Activated CD8-positive, alpha-beta memory T cell treated with anti-CD3 and anti-CD28 coated beads for 48 hours (primary cell): ENCODE measurements at regions not wholly inside any gene's neighbourhood (a gene's known extent, or its start where the extent isn't known, plus 50 kb on each side); places are given as distances from the start of the nearest gene placed in this dataset.

Source experiments
- DNase-seq, 3 experiments: peaks; one replicate each; pipeline ENCODE4 v3.0.0-alpha.2; 2020; ENCODE audit warnings: low read depth in 2 of 3, low spot score in 2 of 3

DNA sequence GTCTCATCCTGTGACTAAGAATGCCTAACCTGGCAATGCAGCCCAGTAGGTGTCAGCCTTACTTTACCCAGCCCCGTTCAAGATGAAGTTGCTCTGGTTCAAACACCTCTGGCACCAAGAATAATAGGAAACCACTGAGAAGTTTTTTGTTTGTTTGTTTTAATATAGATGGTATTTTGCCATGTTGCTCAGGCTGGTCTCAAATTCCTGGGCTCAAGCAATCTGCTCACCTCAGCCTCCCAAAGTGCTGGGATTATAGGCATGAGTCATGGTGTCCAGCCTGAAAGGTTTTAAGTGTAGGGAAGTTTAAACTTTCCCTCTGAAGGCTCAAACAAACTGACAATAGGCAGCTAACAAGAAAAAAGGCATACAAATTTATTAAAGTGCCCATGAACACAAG, 51.2 kb upstream of the ABCC4 start:
- no peak for DNase-seq

DNA sequence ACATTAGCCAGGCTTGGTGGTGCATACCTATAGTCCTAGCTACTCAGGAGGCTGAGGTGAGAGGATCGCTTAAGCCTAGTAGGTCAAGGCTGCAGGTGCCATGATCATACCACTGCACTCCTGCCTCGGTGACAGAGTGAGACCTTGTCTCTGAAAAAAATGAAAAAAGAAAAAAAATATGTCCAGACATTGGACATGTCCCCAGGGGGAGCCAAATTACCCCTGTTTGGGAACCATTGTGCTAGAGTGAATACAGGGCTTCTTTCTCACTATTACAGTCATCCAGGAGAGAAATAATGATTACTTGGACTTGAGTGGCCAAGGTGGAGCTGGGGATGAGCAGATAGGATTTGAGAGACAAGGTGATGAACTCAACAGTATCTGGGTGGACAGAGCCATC, 52.9 kb upstream of the ABCC4 start:
- DNase-seq = no peak

DNA sequence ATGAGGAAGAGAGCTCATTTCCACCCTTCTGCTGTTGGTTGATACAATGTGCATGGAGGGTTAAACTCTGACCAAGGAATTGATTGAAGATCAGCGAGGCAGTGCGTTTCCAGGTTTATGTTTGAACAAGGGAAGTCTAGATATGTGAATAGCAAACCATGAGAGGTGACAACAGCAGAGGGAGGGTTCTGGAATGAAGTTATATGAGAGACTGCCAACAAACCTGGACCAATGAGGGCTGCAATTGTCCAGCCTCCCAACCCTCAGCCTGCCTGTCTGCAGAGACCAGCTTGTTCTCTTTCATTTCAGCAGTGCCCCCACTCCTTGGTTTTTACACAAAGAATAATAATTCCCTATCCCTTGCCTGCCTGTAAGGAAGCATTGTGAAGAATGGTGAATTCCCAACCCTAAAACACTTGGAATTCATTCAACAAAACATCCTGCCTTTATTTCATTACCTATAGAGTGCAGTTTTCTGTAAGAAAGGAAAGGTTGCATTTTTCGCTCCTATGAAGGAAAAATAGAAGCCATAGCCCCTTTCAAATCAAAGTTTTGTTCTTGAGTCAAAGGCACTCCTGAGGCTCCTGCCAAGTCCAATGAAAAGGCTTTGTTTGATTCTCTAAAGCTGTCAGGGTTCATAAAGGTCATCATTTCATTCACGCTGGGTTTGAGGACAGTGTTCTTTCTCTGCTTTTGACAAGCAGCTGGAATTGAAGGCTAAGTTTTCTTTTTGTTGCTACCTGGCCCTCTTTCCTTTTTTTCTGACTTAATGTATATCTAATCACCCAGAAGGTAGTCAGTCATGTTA, 53.6 kb upstream of the ABCC4 start:
- no peak for DNase-seq

DNA sequence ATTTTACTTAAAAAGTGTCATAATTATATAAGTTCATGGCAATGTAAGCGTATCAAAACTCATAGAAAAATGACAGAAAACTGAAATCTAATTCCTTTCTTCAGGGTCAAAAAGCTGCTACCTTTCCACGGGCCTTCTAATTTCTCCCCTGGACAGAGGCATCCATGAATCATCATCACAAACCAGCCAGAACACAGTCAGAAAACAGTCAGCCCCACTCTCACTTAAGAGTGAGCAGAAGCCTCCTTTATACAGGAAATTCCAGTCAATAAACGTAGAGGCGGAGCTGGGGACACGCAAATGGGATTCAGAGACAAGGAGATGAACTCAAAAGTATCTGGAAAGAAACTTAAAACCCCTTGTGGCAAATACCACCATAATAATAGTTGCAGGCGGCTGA, 54.2 kb upstream of the ABCC4 start:
- DNase-seq = no peak

DNA sequence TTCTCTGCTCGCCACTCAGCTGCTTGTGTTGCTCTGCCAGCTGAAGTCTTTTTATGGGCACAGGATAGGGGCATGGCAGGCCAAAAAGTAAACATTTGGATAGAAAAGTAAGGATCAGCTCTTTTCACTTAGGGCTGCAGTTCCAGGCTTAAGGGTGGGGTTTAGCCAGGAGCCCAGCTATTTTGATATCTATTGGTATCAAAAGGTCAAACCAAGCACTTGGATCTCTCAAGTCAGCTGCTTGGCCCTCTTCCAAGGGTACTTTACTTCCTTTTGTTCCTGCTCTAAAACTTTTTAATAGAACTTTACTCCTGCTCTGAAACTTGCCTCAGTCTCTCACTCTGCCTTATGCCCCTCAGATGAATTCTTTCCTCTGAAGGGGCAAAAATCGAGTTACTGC, 55.7 kb upstream of the ABCC4 start:
- DNase-seq = no peak

DNA sequence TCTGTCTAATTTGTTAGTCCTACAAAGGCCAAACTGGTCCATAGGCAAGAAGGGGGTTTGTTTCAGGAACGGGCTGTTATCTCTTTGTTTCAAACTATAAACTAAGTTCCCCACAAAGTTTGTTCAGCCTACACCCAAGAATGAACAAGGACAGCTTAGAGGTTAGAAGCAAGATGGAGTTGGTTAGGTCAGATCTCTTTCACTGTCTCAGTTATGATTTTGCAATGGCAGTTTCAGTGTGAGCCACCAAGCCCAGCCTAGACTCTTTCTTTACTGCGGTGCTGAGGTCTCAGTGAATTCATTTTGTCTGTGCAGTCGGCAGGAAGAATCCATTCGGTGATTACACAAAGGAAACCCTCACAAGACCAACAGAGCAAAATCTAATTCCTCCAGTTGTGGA, 56.6 kb upstream of the ABCC4 start:
- no peak for DNase-seq

DNA sequence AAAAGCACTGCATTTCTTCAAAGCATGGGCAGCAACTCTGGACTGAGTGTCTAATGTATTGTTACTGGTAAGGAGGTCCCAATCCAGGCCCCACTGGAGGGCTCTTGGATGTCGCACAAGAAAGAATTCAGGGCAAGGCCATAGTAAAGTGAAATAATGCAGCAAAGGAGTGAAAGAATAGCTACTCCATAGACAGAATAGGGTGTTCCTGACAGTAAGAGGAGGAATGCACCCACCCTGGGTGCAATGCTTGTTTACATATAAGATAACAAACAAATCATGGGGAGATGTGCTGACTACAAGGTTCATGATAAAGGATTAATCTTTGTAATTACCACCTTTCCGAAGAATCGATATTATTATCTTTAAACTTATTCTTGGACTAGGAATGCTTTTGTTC, 58.8 kb upstream of the ABCC4 start:
- DNase-seq = no peak

DNA sequence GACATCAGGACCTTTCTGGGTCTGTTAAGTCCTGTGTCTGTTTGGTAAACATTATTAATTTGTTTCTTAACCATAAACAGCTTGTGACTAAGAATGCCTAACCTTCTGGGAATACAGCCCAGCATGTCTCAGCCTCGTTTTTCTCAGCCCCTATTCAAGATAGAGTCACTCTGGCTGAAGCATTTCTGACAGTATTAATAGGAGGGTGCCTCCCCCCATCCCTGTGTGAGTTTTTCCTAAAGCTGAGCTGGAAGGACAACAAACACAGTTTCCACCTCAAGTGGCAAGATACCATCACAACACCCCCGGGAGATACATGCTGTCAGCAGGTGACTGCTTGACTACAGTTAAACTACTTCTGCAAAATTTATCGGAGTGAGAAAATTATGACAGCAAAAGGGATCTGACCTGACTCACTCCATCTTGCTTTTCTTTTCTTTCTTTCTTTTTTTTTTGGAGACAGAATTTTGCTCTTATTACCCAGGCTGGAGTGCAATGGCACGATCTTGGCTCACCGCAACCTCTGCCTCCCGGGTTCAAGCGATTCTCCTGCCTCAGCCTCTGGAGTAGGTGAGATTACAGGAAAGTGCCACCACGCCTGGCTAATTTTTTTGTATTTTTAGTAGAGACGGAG, 59.3 kb upstream of the ABCC4 start:
- no peak for DNase-seq

DNA sequence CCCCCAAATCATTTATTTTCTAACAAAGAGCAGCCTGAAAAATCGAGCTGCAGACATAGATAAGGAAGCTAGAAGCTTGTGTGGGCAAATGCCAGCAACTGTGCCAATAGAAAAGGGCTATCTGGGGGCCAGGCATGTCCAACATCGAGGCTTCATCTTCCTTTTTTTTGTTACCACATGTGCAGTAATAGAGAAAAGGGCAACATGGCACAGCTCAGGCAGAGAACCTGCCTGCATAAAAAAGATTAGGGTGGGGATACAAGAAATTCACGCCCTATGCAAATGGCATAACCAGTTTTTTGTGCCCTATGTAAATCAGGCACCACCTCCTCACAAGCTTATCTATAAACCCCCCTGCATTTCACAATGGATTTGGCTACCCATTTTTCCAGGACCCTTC, 60.4 kb upstream of the ABCC4 start:
- no peak for DNase-seq

DNA sequence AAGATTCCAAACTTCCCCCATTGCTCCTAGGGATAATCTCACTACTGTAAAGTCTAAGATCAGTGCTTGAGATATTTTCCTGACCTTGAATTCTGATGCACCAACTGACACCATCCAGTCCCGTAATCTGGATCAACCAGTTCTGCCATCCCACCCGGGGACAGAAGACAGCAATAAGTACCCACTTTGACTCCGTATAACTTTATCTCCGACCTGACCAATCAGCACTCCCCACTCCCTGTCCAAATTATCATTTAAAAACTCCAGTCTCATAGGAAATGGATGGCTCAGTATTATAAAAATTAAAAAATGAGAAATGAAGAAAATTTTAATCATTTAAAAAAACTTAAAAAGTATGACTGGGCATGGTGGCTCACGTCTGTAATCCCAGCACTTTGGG, 61.4 kb upstream of the ABCC4 start:
- no peak for DNase-seq

DNA sequence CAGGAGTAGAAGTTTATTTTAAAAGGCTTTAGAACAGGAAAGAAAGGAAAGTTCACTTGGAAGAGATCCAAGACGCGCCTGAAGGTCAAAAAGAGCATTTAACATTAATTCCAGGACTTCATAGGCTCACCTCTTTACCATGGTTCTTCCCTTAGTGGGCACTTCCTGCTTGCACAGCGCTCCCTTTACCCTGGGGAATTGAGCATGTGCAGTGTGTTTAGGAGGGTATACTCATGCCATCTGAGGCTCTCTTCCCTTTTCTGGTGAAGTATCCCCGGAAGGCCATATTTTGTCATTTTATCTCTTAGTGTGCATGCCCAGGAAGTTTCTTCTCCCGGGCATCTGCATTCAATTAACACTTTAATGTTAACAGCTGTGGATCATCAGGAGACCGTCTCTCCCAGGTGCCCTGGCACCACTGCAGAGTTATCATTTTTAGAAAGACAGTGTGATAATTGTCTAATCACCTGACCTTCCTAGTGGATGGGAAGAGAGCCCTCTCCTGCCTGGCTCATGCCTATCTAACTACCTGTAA, 66.1 kb upstream of the ABCC4 start:
- no peak for DNase-seq

DNA sequence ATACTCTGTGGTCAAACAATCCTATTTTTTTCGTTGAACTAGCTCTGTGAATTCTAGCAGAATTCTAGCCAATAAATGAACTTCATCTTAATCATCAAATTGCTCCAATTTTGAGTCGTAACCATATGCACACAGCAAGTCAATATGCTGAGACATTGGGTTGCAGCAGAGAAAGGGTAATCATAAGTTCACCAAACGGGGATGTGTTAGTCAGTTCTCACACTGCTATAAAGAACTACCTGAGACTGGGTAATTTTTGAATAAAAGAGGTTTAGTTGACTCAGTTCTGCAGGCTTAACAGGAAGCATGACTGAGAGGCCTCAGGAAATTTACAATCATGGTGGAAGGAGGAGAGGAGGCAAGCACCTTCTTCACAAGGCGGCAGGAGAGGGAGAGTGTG, 67.7 kb upstream of the ABCC4 start:
- DNase-seq = no peak

DNA sequence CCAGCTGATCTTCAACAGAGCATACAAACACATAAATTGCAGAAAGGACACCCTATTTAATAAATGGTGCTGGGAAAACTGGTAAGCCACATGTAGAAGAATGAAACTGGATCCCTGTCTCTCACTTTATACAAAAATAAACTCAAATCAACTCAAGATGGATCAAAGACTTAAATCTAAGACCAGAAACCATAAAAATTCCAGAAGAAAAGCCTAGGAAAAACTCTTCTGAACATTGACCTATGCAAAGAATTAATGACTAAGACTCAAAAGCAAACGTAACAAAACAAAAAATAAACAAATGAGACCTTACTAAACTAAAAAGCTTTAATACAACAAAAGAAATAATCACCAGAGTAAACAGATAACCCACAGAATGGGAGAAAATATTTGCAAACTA, 74.5 kb upstream of the ABCC4 start:
- DNase-seq = no peak

DNA sequence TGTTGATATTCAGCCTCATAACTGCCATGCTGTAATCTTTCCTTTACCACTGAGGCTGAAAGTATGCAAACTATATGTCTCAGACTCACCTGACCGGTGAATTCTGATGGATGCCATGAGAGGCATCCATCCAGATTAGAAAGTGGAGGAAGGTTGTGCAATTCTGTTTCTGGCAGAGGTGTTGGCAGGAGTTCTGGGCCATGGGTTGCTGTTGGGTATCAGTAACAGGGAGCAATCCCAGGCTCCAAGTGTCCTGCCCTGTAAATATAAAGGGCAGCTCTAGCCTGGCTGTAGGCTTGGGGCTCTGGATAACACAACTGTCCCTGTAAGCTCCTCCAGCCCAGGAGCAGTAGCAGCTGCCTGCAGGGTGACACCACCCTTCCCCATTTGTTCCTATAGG, 77.4 kb upstream of the ABCC4 start:
- no peak for DNase-seq

DNA sequence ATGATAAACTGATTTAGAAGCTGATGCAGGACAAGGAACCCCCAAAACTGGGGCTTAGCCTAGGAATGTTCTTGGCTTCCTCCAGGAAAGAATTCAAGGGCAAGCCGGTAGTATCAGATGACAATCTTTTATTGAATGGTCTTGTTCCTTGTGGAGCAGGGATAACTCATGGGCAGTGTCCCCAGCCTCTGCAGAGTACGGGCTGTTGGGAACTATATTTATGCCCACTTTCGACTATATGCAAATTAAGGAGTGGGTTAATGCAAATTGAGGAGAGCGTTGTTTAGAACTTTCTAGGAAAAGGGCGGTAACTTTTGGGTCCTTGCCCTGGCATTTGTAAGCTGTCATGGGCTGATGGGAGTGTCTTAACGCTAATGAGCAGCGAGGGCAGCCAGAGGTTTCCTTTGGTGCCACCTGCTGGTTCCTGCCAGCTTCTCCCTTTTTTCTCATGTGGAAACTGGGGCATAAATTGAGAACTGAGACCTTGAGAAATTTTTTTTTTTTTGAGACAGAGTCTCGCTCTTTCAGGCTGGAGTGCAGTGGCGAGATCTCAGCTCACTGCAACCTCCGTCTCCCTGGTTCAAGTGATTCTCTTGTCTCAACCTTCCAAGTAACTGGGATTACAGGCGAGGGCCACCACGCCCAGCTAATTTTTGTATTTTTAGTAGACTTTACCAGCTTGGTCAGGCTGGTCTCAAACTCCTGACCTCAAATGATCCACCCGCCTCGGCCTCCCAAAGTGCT, 79.4 kb upstream of the ABCC4 start:
- DNase-seq = peak; percentile 7 to 34 (median 23)

DNA sequence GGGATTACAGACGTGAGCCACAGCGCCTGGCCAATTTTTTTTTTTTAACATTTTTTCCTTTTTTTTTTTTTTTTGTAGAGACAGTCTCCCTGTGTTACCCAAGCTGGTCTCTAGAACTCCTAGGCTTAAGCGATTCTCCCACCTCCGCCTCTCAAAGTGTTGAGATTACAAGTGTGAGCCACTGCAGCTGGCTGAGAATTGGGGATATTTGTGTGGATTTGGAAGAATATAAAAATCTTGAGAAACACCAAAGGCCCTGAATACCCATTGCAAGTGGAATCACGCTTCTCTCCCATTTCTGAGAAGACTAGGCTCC, 79.9 kb upstream of the ABCC4 start:
- DNase-seq = no peak

DNA sequence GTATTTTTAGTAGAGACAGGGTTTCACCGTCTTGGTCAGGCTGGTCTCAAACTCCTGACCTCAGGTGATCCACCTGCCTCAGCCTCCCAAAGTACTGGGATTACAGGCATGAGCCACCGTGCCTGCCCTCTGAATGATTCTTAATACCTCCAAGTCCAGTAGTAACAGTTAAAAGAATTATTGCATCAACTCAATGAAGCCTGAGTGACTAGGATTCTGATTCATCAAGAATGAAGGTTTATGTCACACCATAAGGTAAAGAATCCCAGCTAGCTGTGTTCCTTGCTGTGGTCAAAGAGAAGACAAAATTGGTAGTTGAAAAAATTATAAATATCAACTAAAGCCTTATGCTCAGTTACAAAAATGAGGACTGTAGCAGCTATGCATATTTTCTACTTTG, 81.2 kb upstream of the ABCC4 start:
- DNase-seq = no peak

DNA sequence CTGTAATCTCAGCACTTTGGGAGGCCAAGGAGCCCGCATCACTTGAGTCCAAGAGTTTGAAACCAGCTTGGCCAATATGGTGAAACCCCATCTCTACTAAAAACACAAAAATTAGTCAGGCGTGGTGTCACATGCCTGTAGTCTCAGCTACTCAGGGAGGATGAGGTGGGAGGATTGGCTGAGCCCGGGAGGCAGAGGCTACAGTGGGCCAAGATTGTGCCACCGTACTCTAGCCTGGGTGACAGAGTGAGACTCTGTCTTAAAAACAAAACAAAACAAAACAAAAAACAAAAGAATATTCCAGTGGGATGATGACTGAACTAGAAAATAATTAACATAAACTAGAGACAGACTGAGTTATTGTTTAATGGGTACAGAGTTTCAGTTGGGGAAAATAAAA, 81.7 kb upstream of the ABCC4 start:
- DNase-seq = no peak

DNA sequence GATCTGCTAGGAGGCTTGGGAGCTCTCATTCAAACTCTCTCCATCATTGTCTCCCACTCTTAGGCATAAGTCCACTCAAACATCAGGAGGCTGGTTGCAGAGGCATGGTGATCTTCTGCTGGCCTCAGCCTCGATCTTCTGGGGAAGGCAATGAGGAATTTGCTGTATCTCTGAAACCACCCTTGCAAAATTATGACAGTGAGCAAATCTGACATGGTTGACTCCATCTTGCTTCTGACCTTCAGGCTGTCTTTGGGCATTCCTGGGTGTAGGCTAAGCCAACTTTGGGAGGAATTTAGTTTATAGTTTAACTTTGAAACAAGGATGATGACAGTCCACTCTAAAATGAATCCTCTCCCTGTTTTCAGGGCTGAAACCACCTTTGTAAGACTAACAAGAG, 84.1 kb upstream of the ABCC4 start:
- no peak for DNase-seq

DNA sequence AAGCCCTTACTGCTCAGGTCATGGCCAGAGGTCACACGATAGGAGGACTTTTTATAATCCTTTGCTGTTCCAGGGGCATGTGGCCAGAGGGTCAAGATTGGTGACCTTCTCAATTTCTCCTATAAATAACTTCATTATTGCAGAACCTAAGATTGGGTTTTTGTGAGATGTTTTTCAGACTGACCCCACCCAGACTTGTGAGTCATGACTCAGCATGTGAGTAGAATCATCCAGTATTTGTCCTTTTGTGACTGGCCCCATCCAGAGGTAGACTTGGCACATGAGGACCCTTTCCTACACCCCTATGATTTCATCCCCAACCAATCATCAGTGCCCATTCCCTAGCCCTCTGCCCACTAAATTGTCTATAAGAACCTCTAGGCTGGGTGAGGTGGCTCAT, 84.5 kb upstream of the ABCC4 start:
- no peak for DNase-seq

DNA sequence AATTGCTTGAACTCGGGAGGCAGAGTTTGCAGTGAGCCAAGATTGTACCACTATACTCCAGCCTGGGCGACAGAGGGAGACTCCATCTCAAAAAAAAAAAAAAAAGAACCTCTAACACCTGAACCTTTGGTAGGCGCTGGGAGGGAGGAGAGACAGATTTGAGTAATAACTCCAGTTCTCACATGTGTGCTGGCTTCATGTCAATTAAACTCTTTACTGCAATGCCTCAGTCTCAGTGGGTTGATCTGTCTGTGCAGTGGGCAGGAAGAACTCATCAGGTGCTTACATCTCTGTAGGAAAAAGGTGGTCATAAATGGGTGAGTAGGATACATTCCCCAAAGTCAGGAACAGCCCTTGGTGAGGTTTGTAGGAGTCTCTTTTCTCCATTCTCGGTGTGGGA, 85.1 kb upstream of the ABCC4 start:
- no peak for DNase-seq

DNA sequence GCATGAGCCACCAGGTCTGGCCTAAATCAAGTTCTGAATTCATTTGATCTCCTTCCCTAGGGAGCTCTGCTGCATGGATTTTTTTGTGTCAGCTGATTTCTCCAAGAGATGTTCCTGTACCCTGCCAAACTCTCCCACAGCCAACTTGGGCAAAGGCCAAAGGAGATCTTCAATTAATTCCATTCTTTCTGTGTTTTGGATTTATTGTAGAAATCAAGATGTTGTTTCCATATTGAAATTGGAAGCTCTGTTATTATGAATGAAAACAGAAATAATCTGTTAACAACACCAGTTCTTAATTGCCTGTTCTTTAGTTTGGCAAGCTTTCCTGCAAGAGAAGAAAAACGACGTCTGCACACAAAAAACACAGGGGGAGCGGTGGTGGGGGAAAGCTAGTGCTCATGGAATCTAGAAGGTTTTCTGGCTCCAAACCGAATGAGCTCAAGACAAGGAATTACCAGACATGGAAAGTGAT, 86.5 kb upstream of the ABCC4 start:
- DNase-seq = no peak
